OCI-LY3 (cell line): ENCODE measurements at regions not wholly inside any gene's neighbourhood (a gene's known extent, or its start where the extent isn't known, plus 50 kb on each side); places are given as distances from the start of the nearest gene placed in this dataset.

ENCODE experiments used
- H2AFZ ChIP-seq: fragments of 200-600, 300-600 bp; shearing (Covaris generic); 2 replicates; pipeline ENCODE4 v1.6.0; 2014; ENCODE audit warnings: antibody characterized with exemption, low read depth, low read length
- H3K27ac ChIP-seq: fragments of 200-600, 300-600 bp; sonication (generic); 2 replicates; pipeline ENCODE4 v1.5.1; 2014; ENCODE audit warnings: mild to moderate bottlenecking, low read length, moderate library complexity, mixed read lengths
- H3K27me3 ChIP-seq: fragments of 200-600, 300-600 bp; sonication (generic); 2 replicates; pipeline ENCODE4 v1.6.1; 2014; ENCODE audit warnings: low read depth, low read length, mixed read lengths
- H3K36me3 ChIP-seq: fragments of 200-600, 300-600 bp; sonication (generic); replicated peaks from 2 replicates; pipeline ENCODE3; 2014; ENCODE audit warnings: low read depth, low read length, mixed read lengths
- H3K4me1 ChIP-seq: fragments of 300-600, 200-600 bp; sonication (generic); 2 replicates; pipeline ENCODE4 v1.6.1; 2014; ENCODE audit warnings: low read length, mixed read lengths
- H3K4me2 ChIP-seq: fragments of 200-600, 300-600 bp; sonication (generic); 2 replicates; pipeline ENCODE4 v1.6.1; 2014; ENCODE audit warnings: low read length, mixed read lengths
- H3K4me3 ChIP-seq: fragments of 300-600, 200-600 bp; sonication (generic); 2 replicates; pipeline ENCODE4 v1.5.1; 2014; ENCODE audit warnings: antibody characterized with exemption, mild to moderate bottlenecking, low read length, moderate library complexity
- H3K79me2 ChIP-seq: fragments of 300-600, 200-600 bp; shearing (Covaris generic); 2 replicates; pipeline ENCODE4 v1.6.1; 2014; ENCODE audit warnings: mild to moderate bottlenecking, low read length, mixed read lengths
- H3K9ac ChIP-seq: fragments of 300-600, 200-600 bp; shearing (Covaris generic); 2 replicates; pipeline ENCODE4 v1.6.0; 2014; ENCODE audit warnings: mild to moderate bottlenecking, low read length, moderate library complexity
- H3K9me3 ChIP-seq: fragments of 200-600, 300-600 bp; shearing (Covaris generic); 2 replicates; pipeline ENCODE4 v1.6.1; 2014; ENCODE audit warnings: low read length, mixed read lengths; ENCODE audit not compliant: insufficient read depth
- H4K20me1 ChIP-seq: fragments of 200-600, 300-600 bp; sonication (generic); 2 replicates; pipeline ENCODE4 v1.6.1; 2016; ENCODE audit warnings: low read length, mixed read lengths; ENCODE audit not compliant: insufficient read depth
- CTCF ChIP-seq: fragments of 200-600, 300-600 bp; sonication (generic); IDR thresholded peaks from 2 replicates; pipeline ENCODE4 v1.5.1; 2014; ENCODE audit warnings: antibody characterized with exemption, low read length, low read depth
- EZH2phosphoT487 ChIP-seq: fragments of 200-600 bp; shearing (Covaris generic); IDR thresholded peaks from 2 replicates; pipeline ENCODE4 v1.6.1; 2018; ENCODE audit warnings: antibody characterized with exemption, mixed run types, low read depth

GRCh38 chr12:100743060-100743459 lies 51.5 kb upstream of the ANO4 start:
- TF ChIP-seq CTCF (no peak), EZH2phosphoT487 (no peak)
- Histone ChIP-seq H2AFZ (no peak overlapping the region), H3K9me3 (no peaks in the 10 kb centered on the region), H3K36me3 (no peaks in the 10 kb centered on the region), H3K4me2 (no peak overlapping the region), H3K79me2 (no peaks in the 10 kb centered on the region), H4K20me1 (no peaks in the 10 kb centered on the region), H3K9ac (no peak overlapping the region), H3K27me3 (no peaks in the 10 kb centered on the region), H3K4me3 (no peak overlapping the region), H3K4me1 (peaks cover 4% of the 10 kb centered on the region; the same call in 1 of the 2 replicates), H3K27ac (no peak overlapping the region)
